GM23338 (cell line): ENCODE measurements at regions not wholly inside any gene's neighbourhood (a gene's known extent, or its start where the extent isn't known, plus 50 kb on each side); places are given as distances from the start of the nearest gene placed in this dataset.

ENCODE experiments used
- ATAC-seq: fragments of 200-7000 bp; cut with Tn5 transposase; 3 replicates; pipeline ENCODE4 v1.9.1; 2020
- DNase-seq: peaks from one replicate; pipeline ENCODE4 v3.0.0-alpha.2; 2015; ENCODE audit warnings: low spot score
- H2AFZ ChIP-seq: fragments of 200-600 bp; sonication (generic); 2 replicates; pipeline ENCODE4 v1.8.0; 2016; ENCODE audit warnings: antibody characterized with exemption, mild to moderate bottlenecking, moderate library complexity
- H3F3A ChIP-seq: fragments of 200-600 bp; sonication (generic); replicated peaks from 2 replicates; pipeline ENCODE4 v1.8.0; 2017; ENCODE audit warnings: antibody characterized with exemption, mixed run types, low read depth
- H3K27ac ChIP-seq: fragments of 200-600 bp; sonication (generic); 2 replicates; pipeline ENCODE4 v1.6.1; 2016; ENCODE audit warnings: low read depth
- H3K27me3 ChIP-seq: fragments of 200-600 bp; sonication (generic); 2 replicates; pipeline ENCODE4 v1.8.0; 2016; ENCODE audit warnings: mild to moderate bottlenecking, mixed run types, moderate library complexity; ENCODE audit not compliant: insufficient read depth
- H3K36me3 ChIP-seq: fragments of 200-600 bp; sonication (generic); 2 replicates; pipeline ENCODE4 v1.8.0; 2016; ENCODE audit warnings: mild to moderate bottlenecking; ENCODE audit not compliant: insufficient read depth
- H3K4me1 ChIP-seq: fragments of 200-600 bp; sonication (generic); 2 replicates; pipeline ENCODE4 v1.8.0; 2016; ENCODE audit warnings: mild to moderate bottlenecking, moderate library complexity; ENCODE audit not compliant: insufficient read depth
- H3K4me2 ChIP-seq: fragments of 200-600 bp; sonication (generic); 2 replicates; pipeline ENCODE4 v1.7.1; 2017; ENCODE audit warnings: mixed run types
- H3K4me3 ChIP-seq: fragments of 200-600 bp; sonication (generic); 2 replicates; pipeline ENCODE4 v1.6.1; 2016; ENCODE audit warnings: mixed run types
- H3K79me2 ChIP-seq: fragments of 200-600 bp; sonication (generic); replicated peaks from 2 replicates; pipeline ENCODE4 v1.8.0; 2017; ENCODE audit warnings: mild to moderate bottlenecking; ENCODE audit not compliant: insufficient read depth
- H3K9me2 ChIP-seq: fragments of 200-600 bp; sonication (generic); 2 replicates; pipeline ENCODE4 v1.8.0; 2017; ENCODE audit not compliant: insufficient read depth
- H4K20me1 ChIP-seq: fragments of 200-600 bp; sonication (generic); replicated peaks from 2 replicates; pipeline ENCODE4 v1.8.0; 2017; ENCODE audit warnings: mild to moderate bottlenecking; ENCODE audit not compliant: insufficient read depth
- H3K27ac Mint-ChIP-seq: 2 replicates; pipeline ENCODE4 v1.8.0; 2020; ENCODE audit warnings: inconsistent platforms, mild to moderate bottlenecking, moderate library complexity, mixed read lengths
- H3K27me3 Mint-ChIP-seq: 3 replicates; pipeline ENCODE4 v1.8.0; 2022; ENCODE audit warnings: low read depth, mild to moderate bottlenecking, moderate library complexity, mixed read lengths, inconsistent platforms; ENCODE audit not compliant: insufficient read depth, poor library complexity
- H3K36me3 Mint-ChIP-seq: 3 replicates; pipeline ENCODE4 v1.8.0; 2021; ENCODE audit warnings: low read depth, mild to moderate bottlenecking, inconsistent platforms, moderate library complexity, mixed read lengths
- H3K4me1 Mint-ChIP-seq: 3 replicates; pipeline ENCODE4 v1.8.0; 2020; ENCODE audit warnings: mild to moderate bottlenecking, inconsistent platforms, mixed read lengths
- H3K4me3 Mint-ChIP-seq: 3 replicates; pipeline ENCODE4 v1.8.0; 2021; ENCODE audit warnings: moderate library complexity, mild to moderate bottlenecking, inconsistent platforms, mixed read lengths
- H3K9me3 Mint-ChIP-seq: 3 replicates; pipeline ENCODE4 v1.8.0; 2020; ENCODE audit warnings: moderate library complexity, mild to moderate bottlenecking, inconsistent platforms, mixed read lengths
- JUNB ChIP-seq: IDR thresholded peaks from one replicate; pipeline ENCODE4 v1.6.1; 2016; ENCODE audit warnings: antibody characterized with exemption; ENCODE audit not compliant: unreplicated experiment
- STAT1 ChIP-seq: IDR thresholded peaks from one replicate; pipeline ENCODE4 v1.6.1; 2016; ENCODE audit warnings: antibody characterized with exemption; ENCODE audit not compliant: unreplicated experiment
- ZNF114 ChIP-seq: fragments of 250-450 bp; sonication (Bioruptor Pico); IDR thresholded peaks from 2 replicates; pipeline ENCODE4 v1.5.0; 2020; ENCODE audit warnings: mild to moderate bottlenecking, moderate library complexity
- ZNF331 ChIP-seq: fragments of 250-450 bp; sonication (Bioruptor Pico); IDR thresholded peaks from 2 replicates; pipeline ENCODE4 v1.5.0; 2020; ENCODE audit warnings: low read depth, mild to moderate bottlenecking, moderate library complexity
- TF ChIP-seq, protein P1 (sequence below): fragments of 250-450 bp; sonication (Bioruptor Pico); IDR thresholded peaks from 2 replicates; pipeline ENCODE4 v1.5.0; 2020; ENCODE audit warnings: mild to moderate bottlenecking, moderate library complexity
- TF ChIP-seq, protein P2 (sequence below), 2 experiments: fragments of 200-600 bp in 1 of 2; sonication (generic) in 1 of 2; conservative IDR thresholded peaks; 2 replicates each; pipeline versions ENCODE4 v1.5.1 to v1.6.1; 2016 to 2017; ENCODE audit warnings: antibody characterized with exemption in 2 of 2, low read depth in 2 of 2, mild to moderate bottlenecking in 2 of 2, moderate library complexity in 1 of 2

DNA sequence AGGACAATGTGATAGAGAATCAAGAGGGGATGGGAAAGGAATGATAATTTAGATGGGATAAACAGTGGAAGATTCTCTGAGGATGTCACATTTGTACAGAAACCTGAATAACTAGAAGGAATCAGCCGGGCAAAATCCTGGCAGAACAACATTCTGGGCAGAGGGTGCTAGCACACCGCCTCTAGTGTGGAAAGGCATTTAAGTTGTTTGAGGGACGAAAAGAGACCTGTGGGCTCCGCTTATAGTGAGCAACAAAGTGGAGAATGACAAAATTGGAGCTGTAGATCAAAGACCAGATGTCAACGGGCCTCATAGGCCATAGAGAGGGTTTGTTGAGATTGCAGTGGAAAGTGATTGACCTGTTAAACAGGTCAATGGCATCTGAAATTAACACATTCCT lies 596.0 kb upstream of the SLIT2 start:
- Histone ChIP-seq H3K36me3 (no peaks in the 10 kb centered on the region), H3K4me2 (no peak overlapping the region), H3K27ac (no peak overlapping the region), H3K79me2 (no peaks in the 10 kb centered on the region), H4K20me1 (no peaks in the 10 kb centered on the region), H3K4me3 (no peak overlapping the region), H3K4me1 (no peaks in the 10 kb centered on the region), H3F3A (no peaks in the 10 kb centered on the region), H2AFZ (no peak overlapping the region), H3K9me2 (peaks cover 4% of the 10 kb centered on the region; the same call in 1 of the 2 replicates), H3K27me3 (no peaks in the 10 kb centered on the region)
- no peaks in the 10 kb centered on the region for H3K36me3 Mint-ChIP-seq
- H3K4me1 Mint-ChIP-seq: peaks cover 4% of the 10 kb centered on the region; the same call in 1 of the 3 replicates
- no peak overlapping the region for H3K4me3 Mint-ChIP-seq
- no peaks in the 10 kb centered on the region for H3K27me3 Mint-ChIP-seq
- DNase-seq (no peak), ATAC-seq (no peak)
- H3K9me3 Mint-ChIP-seq: no peaks in the 10 kb centered on the region
- TF ChIP-seq, protein P1, sequence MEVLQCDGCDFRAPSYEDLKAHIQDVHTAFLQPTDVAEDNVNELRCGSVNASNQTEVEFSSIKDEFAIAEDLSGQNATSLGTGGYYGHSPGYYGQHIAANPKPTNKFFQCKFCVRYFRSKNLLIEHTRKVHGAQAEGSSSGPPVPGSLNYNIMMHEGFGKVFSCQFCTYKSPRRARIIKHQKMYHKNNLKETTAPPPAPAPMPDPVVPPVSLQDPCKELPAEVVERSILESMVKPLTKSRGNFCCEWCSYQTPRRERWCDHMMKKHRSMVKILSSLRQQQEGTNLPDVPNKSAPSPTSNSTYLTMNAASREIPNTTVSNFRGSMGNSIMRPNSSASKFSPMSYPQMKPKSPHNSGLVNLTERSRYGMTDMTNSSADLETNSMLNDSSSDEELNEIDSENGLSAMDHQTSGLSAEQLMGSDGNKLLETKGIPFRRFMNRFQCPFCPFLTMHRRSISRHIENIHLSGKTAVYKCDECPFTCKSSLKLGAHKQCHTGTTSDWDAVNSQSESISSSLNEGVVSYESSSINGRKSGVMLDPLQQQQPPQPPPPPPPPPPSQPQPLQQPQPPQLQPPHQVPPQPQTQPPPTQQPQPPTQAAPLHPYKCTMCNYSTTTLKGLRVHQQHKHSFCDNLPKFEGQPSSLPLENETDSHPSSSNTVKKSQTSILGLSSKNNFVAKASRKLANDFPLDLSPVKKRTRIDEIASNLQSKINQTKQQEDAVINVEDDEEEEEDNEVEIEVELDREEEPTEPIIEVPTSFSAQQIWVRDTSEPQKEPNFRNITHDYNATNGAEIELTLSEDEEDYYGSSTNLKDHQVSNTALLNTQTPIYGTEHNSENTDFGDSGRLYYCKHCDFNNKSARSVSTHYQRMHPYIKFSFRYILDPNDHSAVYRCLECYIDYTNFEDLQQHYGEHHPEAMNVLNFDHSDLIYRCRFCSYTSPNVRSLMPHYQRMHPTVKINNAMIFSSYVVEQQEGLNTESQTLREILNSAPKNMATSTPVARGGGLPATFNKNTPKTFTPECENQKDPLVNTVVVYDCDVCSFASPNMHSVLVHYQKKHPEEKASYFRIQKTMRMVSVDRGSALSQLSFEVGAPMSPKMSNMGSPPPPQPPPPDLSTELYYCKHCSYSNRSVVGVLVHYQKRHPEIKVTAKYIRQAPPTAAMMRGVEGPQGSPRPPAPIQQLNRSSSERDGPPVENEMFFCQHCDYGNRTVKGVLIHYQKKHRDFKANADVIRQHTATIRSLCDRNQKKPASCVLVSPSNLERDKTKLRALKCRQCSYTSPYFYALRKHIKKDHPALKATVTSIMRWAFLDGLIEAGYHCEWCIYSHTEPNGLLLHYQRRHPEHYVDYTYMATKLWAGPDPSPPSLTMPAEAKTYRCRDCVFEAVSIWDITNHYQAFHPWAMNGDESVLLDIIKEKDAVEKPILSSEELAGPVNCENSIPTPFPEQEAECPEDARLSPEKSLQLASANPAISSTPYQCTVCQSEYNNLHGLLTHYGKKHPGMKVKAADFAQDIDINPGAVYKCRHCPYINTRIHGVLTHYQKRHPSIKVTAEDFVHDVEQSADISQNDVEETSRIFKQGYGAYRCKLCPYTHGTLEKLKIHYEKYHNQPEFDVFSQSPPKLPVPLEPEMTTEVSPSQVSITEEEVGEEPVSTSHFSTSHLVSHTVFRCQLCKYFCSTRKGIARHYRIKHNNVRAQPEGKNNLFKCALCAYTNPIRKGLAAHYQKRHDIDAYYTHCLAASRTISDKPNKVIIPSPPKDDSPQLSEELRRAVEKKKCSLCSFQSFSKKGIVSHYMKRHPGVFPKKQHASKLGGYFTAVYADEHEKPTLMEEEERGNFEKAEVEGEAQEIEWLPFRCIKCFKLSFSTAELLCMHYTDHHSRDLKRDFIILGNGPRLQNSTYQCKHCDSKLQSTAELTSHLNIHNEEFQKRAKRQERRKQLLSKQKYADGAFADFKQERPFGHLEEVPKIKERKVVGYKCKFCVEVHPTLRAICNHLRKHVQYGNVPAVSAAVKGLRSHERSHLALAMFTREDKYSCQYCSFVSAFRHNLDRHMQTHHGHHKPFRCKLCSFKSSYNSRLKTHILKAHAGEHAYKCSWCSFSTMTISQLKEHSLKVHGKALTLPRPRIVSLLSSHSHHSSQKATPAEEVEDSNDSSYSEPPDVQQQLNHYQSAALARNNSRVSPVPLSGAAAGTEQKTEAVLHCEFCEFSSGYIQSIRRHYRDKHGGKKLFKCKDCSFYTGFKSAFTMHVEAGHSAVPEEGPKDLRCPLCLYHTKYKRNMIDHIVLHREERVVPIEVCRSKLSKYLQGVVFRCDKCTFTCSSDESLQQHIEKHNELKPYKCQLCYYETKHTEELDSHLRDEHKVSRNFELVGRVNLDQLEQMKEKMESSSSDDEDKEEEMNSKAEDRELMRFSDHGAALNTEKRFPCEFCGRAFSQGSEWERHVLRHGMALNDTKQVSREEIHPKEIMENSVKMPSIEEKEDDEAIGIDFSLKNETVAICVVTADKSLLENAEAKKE (CRISPR knock-in tag): no peak
- TF ChIP-seq ZNF114 (CRISPR knock-in tag): no peak
- no peak for TF ChIP-seq JUNB
- no peak overlapping the region for H3K27ac Mint-ChIP-seq

DNA sequence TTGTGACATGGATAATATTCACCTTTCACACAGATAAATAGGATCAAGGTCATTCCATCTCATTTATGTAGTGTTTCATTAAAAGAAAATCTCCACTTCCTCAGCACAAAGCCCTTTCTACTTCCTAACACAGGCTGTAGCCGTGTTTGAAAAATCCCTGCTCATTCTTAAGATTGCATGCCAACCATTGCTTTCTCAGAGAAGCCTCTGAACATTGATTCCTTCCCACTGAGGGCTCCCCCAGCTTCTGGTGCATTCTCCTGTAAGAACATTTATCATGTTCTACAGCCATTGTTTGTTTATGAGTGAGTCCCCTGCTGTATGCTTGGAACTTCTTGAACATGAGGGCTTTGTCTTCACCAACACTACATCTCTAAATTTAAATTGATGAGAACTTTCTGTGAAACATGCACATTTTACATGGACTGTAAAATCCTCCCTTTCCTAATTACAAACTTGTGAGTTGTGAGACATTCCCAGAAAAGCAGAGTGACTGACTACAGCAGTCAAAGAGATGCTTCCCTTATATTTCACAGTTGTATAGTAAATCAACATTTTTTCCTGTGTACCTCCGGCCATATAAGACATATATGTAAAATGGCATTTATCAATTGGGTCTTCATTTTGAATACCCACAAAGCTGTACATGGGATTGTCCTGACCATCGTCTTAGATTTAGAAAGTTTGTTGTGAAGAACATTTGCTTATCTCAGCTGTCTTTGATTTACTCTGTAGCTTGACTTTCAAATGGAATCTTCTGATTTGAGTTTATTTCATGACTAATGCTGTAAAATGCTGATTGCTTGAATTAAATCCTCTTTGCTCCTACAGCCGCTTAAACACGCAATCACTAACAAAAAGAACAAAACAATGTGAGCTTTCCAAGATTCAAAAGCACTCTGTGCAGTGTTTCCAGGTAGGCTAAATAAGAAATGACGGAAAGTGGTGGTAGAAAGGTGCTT lies 600.5 kb upstream of the SLIT2 start:
- no peaks in the 10 kb centered on the region for H3K27me3 Mint-ChIP-seq
- Histone ChIP-seq H2AFZ (peak overlapping the region; percentile 33; the same call in 1 of the 2 replicates), H3K36me3 (no peaks in the 10 kb centered on the region), H3K4me3 (no peak overlapping the region), H3K9me2 (peaks cover 11% of the 10 kb centered on the region), H3K4me1 (no peaks in the 10 kb centered on the region), H3K4me2 (no peak overlapping the region), H3K27ac (no peak overlapping the region), H3K27me3 (no peaks in the 10 kb centered on the region), H3K79me2 (no peaks in the 10 kb centered on the region), H4K20me1 (no peaks in the 10 kb centered on the region), H3F3A (no peaks in the 10 kb centered on the region)
- TF ChIP-seq, protein P2, sequence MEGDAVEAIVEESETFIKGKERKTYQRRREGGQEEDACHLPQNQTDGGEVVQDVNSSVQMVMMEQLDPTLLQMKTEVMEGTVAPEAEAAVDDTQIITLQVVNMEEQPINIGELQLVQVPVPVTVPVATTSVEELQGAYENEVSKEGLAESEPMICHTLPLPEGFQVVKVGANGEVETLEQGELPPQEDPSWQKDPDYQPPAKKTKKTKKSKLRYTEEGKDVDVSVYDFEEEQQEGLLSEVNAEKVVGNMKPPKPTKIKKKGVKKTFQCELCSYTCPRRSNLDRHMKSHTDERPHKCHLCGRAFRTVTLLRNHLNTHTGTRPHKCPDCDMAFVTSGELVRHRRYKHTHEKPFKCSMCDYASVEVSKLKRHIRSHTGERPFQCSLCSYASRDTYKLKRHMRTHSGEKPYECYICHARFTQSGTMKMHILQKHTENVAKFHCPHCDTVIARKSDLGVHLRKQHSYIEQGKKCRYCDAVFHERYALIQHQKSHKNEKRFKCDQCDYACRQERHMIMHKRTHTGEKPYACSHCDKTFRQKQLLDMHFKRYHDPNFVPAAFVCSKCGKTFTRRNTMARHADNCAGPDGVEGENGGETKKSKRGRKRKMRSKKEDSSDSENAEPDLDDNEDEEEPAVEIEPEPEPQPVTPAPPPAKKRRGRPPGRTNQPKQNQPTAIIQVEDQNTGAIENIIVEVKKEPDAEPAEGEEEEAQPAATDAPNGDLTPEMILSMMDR (conservative IDR thresholded peaks at IDR 0.05; ENCODE audit: low read depth in 2 of 2): no peak
- no peak for TF ChIP-seq ZNF331 (CRISPR knock-in tag)
- no peak for TF ChIP-seq STAT1
- no peak for TF ChIP-seq ZNF114 (CRISPR knock-in tag)
- no peak overlapping the region for H3K27ac Mint-ChIP-seq
- H3K4me1 Mint-ChIP-seq: peaks cover 4% of the 10 kb centered on the region; the same call in 1 of the 3 replicates
- DNase-seq: no peak
- H3K9me3 Mint-ChIP-seq: no peaks in the 10 kb centered on the region
- no peak for ATAC-seq
- H3K4me3 Mint-ChIP-seq: no peak overlapping the region
- H3K36me3 Mint-ChIP-seq: no peaks in the 10 kb centered on the region; the same call in 2 of the 3 replicates
